Hepatocyte (in vitro differentiated cells): ENCODE measurements at regions not wholly inside any gene's neighbourhood (a gene's known extent, or its start where the extent isn't known, plus 50 kb on each side); places are given as distances from the start of the nearest gene placed in this dataset.

ENCODE experiments used
- EZH2phosphoT487 ChIP-seq: fragments of 200-600 bp; sonication (generic); IDR thresholded peaks from one replicate; pipeline ENCODE4 v1.6.1; 2018; ENCODE audit warnings: antibody characterized with exemption, mild to moderate bottlenecking, low read depth, moderate library complexity; ENCODE audit not compliant: unreplicated experiment, severe bottlenecking
- TF ChIP-seq, protein P1 (sequence below): fragments of 200-600 bp; sonication (generic); IDR thresholded peaks from 2 replicates; pipeline ENCODE4 v1.5.1; 2016; ENCODE audit warnings: antibody characterized with exemption, mild to moderate bottlenecking; ENCODE audit not compliant: poor library complexity

DNA sequence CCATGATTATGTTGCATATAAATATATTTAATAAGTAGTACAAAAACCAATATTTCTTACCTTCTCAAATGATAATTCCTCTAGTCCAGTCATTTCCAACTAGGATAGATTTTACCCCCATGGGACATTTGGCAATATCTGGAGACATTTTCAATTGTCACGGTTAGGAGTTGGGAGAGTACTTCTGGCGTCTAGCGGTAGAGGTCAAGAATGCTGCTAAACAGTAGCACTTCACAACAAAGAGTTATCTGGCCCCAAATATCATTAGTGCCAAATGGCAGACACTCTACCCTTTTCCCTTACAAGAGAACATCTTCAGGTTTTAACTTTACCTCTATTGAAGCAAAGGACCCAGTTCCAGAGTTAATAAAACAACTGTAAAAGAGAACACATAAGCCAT lies 168.1 kb downstream of the FAT4 start:
- no peak for TF ChIP-seq EZH2phosphoT487
- TF ChIP-seq, protein P1, sequence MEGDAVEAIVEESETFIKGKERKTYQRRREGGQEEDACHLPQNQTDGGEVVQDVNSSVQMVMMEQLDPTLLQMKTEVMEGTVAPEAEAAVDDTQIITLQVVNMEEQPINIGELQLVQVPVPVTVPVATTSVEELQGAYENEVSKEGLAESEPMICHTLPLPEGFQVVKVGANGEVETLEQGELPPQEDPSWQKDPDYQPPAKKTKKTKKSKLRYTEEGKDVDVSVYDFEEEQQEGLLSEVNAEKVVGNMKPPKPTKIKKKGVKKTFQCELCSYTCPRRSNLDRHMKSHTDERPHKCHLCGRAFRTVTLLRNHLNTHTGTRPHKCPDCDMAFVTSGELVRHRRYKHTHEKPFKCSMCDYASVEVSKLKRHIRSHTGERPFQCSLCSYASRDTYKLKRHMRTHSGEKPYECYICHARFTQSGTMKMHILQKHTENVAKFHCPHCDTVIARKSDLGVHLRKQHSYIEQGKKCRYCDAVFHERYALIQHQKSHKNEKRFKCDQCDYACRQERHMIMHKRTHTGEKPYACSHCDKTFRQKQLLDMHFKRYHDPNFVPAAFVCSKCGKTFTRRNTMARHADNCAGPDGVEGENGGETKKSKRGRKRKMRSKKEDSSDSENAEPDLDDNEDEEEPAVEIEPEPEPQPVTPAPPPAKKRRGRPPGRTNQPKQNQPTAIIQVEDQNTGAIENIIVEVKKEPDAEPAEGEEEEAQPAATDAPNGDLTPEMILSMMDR, result no peak
